ENCODE measurements at regions not wholly inside any gene's neighbourhood (a gene's known extent, or its start where the extent isn't known, plus 50 kb on each side); places are given as distances from the start of the nearest gene placed in this dataset.
"Not testable (repeated sequence)": the region's sequence is repeated elsewhere in the genome, so short reads cannot be mapped to it uniquely, and the experiment has no call there.

DNA sequence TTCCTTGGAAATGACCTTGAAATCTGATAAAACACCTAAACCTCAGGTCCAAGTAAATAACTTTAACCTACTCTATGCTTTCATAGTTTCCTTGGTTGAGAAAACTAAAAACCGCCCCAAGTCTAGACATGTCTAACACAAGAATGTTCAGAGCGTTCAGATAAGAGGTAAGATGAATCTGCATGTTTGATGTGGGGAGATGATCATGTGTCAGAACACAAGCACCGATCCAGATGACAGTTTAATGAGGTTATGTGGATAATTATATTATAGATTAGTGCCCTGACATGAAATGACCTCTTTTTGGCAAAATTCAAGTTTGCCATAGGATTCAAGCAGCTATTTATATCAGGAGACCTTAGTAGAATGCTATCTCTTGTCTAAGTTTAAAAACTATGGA lies 729.8 kb upstream of the SOX11 start:
- no peak for DNase-seq

DNA sequence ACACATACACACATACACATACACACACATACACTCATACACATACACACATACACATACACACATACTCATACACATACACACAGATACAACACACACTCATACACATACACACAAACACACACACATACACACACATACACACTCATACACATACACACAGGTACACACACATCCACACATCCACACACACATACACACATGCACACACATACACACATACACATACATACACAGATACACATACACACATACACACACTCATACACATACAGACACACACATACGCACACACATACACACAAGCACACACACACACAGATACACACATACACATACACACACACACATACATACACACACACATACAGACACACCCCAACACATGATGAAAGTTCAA lies 729.1 kb upstream of the SOX11 start:
- no peak for DNase-seq

DNA sequence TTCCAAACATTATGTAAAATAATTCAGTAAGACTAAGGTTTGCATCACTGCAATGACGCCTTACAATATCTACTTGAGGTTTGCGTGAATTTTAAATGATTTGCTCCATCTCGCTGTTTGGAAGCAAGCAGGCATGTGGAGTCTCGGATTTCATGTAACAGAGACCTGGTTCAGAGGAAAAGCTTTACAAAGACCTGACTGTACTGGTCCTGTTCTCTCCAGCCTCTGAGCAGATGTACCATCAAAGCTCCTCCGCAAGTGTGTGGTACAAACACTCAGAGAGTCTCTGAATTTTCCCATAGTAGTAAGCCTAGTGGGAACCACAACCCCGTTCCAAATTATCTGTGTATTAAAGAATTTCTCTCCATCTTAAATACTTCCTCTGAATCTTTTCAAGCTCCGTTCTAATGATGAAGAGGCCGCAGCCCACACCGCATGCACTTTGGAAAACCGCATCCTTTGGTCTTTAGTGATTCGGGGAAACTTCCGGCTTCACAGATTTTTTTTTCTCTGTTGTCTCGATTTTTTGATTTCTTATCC lies 728.1 kb upstream of the SOX11 start:
- no peak for DNase-seq

DNA sequence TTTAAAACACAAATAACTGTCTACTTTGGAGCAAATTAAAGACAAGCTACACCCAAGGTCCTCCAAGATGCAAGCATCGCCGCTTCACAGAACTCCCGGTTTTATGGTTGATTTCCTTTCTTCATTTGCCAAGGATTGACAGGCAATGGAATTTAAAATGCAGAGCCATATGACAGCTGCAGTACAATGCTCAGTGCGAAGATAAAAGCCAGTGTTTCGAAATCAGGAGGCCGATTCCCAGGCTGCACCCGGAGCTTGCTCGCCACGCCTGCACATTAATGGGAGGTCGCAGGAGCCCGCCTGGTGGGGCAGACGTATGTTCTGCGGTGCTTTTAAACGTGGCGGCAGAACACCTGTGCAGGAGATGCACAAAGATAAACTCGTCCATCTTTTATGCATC lies 727.6 kb upstream of the SOX11 start:
- no peak for DNase-seq

DNA sequence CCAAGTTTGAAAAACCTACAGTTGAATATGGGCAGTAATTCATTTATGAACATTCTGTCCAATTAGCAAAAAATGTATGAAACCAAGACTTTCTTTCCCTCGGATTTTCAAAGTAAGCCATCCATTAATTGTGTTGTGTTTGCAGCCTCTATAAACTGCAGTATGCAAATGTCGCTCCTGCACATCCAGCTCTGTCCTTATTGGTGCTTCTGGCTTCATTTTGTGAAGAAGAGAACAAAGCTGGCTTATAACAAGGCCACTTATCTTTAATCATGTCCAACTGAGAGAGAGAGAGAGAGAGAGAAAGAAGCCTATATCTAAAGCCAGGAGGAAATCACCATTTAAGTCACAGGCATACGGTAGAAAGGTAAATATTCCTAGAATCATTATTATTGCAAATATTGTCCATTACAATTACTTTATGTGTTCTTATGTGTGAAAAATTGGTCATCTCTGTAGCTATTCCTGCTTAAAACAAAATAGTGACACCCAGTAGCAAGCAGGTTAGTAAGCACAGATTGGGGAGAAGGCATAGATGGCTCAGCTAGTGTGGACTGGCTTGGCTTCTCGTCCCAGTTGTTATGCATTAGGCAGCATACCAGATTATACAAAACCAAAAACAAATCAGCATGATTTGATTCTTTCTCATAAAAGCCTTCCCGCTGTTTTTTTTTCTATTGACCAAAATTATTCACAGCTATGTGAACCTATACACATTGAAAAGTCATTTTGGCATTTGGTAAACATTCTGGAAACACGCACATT lies 726.4 kb upstream of the SOX11 start:
- no peak for DNase-seq

DNA sequence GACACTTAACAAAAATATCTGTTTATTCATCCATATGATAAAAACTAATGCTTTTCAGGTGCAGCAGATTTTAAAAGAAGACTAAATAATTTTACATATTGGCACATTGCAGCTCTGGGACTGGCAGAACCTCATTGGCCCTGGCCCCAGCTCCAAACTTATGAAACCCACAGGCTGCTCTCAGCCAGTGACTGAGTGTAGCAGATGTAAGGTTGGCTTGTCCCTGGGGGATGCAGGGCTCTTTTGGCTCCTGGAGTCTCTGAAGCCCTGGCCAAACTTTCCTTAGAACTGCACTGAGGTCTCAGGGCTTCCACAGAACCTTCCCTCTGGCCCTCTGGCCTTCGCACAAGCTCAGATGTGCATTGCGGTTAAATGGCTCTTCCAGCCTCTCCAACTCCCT lies 725.0 kb upstream of the SOX11 start:
- DNase-seq = no peak

DNA sequence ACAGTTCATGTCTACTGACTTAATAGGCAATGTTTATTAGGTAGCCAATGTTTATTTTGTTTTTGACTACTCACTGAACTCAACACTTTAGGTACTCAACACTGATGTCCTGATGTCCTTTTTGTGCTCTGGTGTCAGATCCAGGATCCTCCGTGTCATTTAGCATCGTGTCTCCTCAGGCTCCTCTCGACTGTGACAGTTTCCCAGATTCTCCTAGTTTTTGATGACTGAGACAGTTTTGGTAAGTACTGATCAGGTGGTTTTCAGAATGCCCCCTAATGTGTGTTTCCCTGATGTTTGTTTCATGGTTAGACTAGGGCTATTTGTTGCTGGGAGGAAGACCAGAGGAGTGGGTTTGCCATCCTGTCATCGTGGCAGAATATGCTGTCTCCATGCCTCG lies 719.7 kb upstream of the SOX11 start:
- no peak for DNase-seq

DNA sequence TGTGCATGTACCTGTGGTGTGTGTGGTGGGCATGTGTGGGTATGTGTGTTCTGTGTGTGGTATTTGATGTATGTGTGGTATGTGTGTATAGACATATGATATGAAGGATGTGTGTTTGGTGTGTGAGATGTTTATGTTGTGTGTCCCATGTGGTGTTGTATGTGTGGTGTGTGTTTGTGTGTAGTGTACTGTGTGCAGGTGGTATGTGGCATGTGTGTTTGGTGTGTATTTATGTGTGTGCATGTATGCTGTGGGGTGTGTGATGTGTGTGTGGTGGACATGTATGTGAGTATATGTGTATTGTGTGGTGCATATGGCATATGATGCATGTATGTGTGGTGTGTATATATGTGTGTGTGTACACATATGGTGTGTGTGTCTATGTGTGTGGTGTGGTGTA lies 718.8 kb upstream of the SOX11 start:
- DNase-seq = no peak

DNA sequence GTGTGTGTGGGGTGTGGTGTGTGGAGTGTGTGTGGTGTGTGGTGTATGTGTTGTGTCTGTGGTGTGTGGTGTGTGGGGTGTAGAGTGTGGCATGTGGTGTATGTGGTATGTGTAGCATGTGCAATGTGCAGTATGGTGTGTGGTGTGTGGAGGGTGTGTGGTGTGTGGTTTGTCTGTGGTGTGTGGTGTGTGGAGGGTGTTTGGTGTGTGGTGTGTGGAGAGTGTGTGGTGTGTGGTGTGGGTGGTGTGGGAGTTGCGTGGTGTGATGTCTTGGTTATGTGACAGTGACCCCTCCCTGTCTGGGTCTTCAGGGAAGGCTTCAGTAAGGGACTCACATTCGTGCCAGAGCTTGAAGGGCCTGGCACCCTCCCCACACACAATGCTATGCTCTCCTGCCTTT lies 718.2 kb upstream of the SOX11 start:
- DNase-seq = no peak

DNA sequence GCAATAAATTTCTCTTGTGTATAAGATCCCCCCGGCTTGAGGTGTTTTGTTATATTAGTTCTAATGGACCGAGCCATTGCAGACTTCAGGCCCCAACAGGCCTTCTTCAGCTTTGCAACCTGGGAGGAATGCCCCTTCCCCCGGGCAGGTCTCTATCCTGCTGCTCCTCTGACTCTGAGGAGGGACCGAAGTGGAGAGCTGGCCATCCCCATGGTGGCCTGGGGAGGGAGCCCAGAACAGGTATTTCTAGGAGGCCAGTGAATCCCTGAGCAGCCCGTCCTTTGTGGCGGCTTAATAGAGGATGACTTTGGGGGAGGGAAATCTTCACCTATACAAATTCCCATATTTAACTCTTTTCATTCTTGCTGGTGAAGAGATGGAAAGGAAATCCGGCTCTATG lies 715.8 kb upstream of the SOX11 start:
- DNase-seq = no peak

DNA sequence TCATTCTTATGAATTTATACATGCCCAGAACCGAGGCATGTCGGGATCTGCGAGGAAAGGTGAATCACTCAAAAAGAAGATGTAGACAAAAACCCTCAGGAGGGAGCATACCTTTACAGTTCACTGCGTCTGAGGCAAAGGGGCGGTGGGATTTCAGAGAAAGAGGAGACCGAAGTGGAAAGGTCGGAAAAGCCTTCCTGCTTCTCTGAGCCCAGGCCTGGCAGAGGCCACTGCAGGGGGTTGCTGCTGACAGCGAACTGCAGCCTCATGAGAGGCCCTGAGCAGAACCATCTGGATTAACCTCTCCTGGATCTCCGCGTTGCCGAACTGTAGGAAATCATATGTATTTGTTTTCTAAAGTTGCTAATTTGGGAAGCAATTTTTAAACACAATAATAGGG lies 713.1 kb upstream of the SOX11 start:
- DNase-seq = no peak

DNA sequence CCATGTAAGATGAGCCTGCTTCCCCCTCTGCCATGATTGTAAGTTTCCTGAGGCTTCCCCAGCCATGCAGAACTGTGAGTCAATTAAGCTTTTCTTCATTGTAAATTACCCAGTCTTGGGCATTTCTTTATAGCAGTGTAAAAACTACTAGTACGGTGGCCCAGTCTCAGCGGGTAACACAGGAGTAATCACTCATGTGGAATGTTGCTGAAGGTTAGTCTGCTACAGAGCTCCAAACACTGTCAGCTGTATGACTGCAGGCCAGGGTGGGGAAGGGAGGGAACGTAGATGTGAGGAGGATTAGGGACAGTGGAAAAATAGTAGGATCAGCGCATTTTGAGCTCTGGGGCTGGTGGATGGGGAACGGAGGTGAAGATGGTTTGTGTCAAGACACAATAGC lies 711.2 kb upstream of the SOX11 start:
- no peak for DNase-seq

DNA sequence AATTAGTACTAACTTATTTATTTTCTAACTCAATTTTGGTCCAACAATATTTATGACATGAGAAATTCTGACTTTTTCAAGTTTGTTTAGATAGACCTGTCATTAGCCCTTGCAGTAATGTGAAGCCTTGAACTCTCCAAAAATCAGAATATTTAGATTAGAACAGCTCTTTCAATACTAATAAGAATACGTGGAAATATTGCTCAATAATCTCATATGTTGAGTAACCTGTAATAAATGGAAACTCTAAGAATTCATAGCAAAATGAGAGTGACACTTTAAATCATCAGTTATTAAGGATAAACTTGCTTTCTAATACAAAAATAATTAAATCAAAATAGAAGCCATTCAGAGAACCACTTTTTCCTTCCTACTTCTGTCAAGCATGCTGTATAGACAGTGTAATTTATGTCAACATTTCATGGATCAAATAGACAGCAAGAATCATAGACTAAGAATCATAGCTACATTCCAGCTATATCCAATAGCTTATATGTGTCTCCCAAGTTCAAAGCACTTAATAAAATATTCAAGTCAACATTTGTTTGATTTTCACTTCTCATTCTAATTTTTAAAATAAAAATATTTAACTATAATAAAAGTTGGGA lies 710.3 kb upstream of the SOX11 start:
- DNase-seq = no peak

DNA sequence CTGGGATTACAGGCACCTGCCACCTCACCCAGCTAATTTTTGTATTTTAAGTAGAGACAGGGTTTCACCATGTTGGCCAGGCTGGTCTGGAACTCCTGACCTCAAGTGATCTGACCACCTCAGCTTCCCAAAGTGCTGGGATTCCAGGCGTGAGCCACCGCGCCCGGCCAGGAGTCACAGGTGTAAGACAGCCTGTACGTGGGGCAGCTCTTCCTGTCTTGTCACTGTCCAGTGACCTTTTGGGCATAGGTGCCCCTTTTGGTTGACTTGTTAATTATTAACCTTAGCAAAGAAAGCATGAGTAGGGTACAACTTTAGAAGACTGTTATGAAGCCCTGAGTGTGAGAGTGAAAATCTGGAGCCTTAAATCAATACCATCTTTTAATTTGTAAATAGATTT lies 703.7 kb upstream of the SOX11 start:
- DNase-seq = not testable (repeated sequence)

DNA sequence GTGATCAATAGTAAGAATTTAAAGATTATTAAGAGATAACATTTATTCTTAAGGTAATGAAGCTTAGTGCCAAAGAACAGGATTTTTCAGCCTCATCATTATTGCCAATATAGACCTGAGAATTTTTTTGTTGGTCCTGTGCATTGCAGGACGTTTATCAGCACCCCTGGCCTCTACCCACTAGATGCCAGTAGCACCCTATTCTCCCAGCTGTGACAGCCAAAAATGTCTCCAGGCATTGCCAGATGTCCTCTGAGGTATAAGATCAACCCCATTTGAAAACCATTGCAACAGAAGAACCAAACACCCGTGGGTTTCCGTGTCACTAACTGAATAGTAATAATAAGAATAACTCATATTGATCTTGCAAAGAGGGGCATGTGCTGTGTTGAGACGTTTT lies 700.0 kb upstream of the SOX11 start:
- DNase-seq = no peak

DNA sequence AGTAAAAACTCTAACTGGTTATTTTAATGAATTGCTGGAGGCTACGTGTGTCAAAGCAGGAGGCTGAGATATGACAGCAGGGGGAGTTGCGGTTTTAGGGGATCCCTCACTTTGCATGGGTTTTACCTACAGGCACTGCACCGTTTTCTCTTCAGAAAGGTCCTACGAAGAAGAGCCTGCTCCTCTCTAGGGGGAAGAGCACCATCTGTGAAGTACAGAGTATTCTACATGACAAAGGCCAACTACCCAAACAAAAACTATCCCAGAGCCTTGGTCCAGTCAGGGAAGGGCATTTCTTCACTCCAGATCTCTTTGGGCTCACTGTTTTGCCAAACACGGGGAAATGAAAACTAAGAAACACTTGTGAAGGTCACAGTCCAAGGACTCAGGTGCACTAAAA lies 696.7 kb upstream of the SOX11 start:
- DNase-seq = no peak

DNA sequence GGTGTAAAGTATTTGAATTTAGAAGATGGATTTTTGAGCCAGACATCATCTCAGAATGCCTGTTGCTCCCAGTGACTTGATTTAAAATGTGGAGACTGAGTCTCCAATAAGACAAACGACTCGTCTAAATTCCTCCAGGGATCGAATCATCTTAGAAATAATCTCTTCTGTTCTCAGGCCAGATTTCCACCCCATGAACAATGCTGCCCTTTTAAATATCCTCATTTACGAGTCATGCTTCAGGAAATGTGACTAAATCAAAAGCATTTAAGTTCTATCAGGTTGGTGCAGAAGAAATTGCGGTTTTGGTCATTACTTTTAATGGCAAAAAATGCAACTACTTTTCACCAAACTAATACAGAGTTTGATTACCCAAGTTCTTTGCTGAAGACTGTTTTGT lies 684.6 kb upstream of the SOX11 start:
- DNase-seq = no peak

DNA sequence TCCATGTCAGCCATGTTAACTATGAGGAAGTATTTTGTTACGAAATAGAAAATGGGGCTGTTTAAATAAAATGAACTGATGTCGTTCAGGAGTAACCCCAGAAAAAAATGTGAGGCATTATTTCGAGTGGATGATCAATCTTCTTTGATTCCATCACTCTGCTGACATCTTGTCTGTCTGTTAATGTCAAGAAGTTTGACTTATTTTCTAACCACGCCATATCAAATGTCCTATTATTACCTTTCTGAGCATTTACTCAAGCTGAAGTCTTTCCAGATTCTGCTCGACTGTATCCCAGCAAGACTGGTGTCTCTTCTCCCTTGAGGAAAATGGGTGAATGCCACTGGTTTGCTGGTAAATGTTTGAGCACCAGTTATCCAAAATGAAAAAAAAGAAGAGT lies 672.9 kb upstream of the SOX11 start:
- no peak for DNase-seq

DNA sequence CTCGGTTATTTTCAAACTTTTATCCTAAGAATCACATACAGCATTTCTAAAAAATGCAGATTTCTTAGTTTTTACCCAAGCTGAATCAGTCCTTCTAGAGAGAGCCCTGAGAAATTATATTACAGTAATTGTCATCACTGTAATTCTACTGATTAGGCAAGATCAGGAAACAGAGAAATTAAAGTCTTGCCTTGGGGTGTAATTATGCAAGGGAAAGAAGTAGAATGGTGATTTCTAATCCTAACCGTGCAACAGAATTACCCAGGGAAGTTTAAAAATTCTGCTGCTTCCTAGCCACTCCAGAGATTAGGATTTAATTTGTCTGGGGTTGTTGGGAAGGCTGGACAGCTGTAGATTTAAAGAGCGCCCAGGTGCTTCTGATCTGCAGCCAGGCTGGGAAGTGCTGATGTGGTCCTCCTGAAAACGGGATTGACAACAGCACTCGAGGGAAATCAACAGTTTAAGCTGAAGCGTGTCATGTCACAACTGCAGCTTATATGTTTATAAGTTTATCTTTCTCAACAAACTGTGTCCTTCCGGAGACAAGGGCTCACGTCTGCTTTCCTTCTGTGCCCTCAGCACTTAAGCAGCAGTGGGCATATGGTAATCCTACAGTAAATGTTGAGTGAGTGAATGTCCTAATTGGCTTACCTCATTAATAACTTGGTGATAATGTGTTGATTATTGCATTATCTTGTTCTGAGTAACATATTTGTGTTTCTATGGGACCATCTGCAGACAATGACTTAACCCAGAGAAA lies 671.9 kb upstream of the SOX11 start:
- DNase-seq = no peak

DNA sequence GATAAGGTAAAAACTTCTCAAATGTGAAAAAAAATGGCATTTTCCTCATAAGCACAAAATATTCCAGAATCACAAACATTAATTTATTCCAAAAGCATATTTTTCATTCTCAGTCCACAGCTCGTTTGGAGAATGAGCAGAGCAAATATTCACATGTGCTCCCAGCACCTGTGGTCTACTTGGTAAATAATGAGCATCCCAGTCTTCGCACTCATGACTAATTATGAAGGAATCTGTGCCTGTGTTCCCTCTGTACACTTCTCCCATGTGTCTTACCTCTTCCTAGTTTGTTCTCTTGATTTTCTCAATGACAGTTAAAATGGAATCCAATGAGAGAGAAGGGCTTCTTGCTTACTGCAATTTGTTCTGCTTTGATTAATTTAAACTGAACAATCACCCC lies 671.0 kb upstream of the SOX11 start:
- DNase-seq = no peak

DNA sequence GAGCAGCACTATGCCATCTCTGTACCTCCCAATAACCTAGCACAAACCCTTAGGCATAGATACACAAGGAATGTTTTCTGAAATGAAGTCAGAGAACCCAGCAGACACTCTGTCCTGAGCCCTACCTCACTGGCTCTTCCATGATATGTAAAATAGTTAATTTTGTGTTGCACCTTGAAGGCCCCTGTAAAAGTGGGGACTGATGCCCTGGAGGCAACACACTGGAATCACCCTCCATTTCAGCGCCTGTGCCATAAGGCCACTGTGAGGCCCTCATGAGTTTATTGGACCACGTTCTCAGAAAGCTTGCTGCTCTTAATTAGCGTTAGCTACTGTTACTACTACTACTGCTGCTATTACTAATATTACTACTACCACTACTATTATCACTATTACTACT lies 670.1 kb upstream of the SOX11 start:
- no peak for DNase-seq

DNA sequence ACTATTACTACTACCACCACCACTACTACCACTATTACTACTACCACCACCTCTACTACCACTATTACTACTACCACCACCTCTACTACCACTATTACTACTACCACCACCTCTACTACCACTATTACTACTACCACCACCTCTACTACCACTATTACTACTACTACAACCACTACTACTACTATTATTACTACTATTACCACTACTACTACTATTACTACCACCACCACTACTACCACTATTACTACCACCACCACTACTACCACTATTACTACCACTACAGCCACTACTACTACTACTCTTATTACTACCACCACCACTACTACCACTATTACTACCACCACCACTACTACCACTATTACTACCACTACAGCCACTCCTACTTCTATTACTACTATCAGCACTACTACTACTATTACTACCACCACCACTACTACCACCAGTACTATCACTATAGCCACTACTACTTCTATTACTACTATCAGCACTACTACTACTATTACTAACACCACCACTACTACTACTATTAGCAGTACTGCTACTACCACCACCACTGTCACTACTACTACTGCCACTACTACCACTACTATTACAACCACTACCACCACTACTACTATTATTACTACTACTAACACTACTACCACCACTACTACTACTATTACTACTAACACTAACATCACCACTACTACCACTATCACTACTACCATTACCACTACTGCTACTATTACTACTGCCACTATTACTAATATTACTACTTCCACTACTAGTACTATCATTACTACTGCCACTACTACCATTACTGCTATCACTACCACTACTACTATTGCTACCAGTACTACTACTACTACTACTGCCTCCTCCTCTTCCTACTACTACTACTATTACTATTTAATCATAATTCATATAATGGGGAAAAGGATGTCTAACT lies 669.2 kb upstream of the SOX11 start:
- not testable (repeated sequence) for DNase-seq

All from activated CD8-positive, alpha-beta memory T cell treated with anti-CD3 and anti-CD28 coated beads, Interleukin-2, amount 50 U/mL, for 48 hours (primary cell).